ENCODE measurements at regions not wholly inside any gene's neighbourhood (a gene's known extent, or its start where the extent isn't known, plus 50 kb on each side); places are given as distances from the start of the nearest gene placed in this dataset.

GRCh38 chr15:25967116-25967515, 104.0 kb upstream of the ATP10A start:
- H3K9me3 Mint-ChIP-seq = no peaks in the 10 kb centered on the region
- ATAC-seq (no peak), DNase-seq (ENCODE audit: low spot score in 2 of 2) (no peak)
- no peak overlapping the region for H3K27ac Mint-ChIP-seq
- H3K36me3 Mint-ChIP-seq = no peaks in the 10 kb centered on the region

- no peak for DNase-seq (ENCODE audit: low spot score in 2 of 2)
- Mint-ChIP-seq H3K9me3 (no peaks in the 10 kb centered on the region), H3K27ac (no peak overlapping the region), H3K36me3 (no peaks in the 10 kb centered on the region)
- ATAC-seq = no peak
Measured at GRCh38 chr15:25965326-25965725, 102.2 kb upstream of the ATP10A start.

- no peaks in the 10 kb centered on the region for H3K9me3 Mint-ChIP-seq
- ATAC-seq (no peak), DNase-seq (ENCODE audit: low spot score in 2 of 2) (no peak)
- H3K36me3 Mint-ChIP-seq = no peaks in the 10 kb centered on the region
- H3K27ac Mint-ChIP-seq = no peak overlapping the region
Measured at GRCh38 chr15:25960273-25960672, 97.1 kb upstream of the ATP10A start.

GRCh38 chr15:25959100-25959499, 96.0 kb upstream of the ATP10A start:
- no peaks in the 10 kb centered on the region for H3K36me3 Mint-ChIP-seq
- DNase-seq (ENCODE audit: low spot score in 2 of 2) (no peak), ATAC-seq (no peak)
- no peak overlapping the region for H3K27ac Mint-ChIP-seq
- H3K9me3 Mint-ChIP-seq = no peaks in the 10 kb centered on the region

- H3K36me3 Mint-ChIP-seq = peaks cover 5% of the 10 kb centered on the region in 2 donors
- no peak for ATAC-seq
- peaks cover 8 to 9% of the 10 kb centered on the region in 2 donors for H3K9me3 Mint-ChIP-seq
- no peak for DNase-seq (ENCODE audit: low spot score in 2 of 2)
- no peak overlapping the region for H3K27ac Mint-ChIP-seq
Measured at GRCh38 chr15:25955628-25956027, 92.5 kb upstream of the ATP10A start.

- Mint-ChIP-seq H3K27ac (no peak overlapping the region), H3K9me3 (peaks cover 8 to 9% of the 10 kb centered on the region in 2 donors), H3K36me3 (peaks cover 5% of the 10 kb centered on the region in 2 donors)
- no peak for ATAC-seq
- DNase-seq (ENCODE audit: low spot score in 2 of 2) = no peak
Measured at GRCh38 chr15:25954398-25954797, 91.3 kb upstream of the ATP10A start.

GRCh38 chr15:25950014-25950413, 86.9 kb upstream of the ATP10A start:
- DNase-seq (ENCODE audit: low spot score in 2 of 2) (no peak), ATAC-seq (no peak)
- H3K36me3 Mint-ChIP-seq = peaks cover 5% of the 10 kb centered on the region in 2 donors
- H3K9me3 Mint-ChIP-seq = peaks cover 8 to 9% of the 10 kb centered on the region in 2 donors
- no peak overlapping the region for H3K27ac Mint-ChIP-seq

GRCh38 chr15:25947323-25948314, 84.5 kb upstream of the ATP10A start:
- no peaks in the 10 kb centered on the region for H3K9me3 Mint-ChIP-seq
- H3K27ac Mint-ChIP-seq = no peak overlapping the region
- H3K36me3 Mint-ChIP-seq = no peaks in the 10 kb centered on the region
- ATAC-seq (no peak), DNase-seq (ENCODE audit: low spot score in 2 of 2) (no peak)

GRCh38 chr15:25946241-25946805, 83.2 kb upstream of the ATP10A start:
- H3K36me3 Mint-ChIP-seq = no peaks in the 10 kb centered on the region
- H3K27ac Mint-ChIP-seq = no peak overlapping the region
- DNase-seq (ENCODE audit: low spot score in 2 of 2) (no peak), ATAC-seq (no peak)
- no peaks in the 10 kb centered on the region for H3K9me3 Mint-ChIP-seq

GRCh38 chr15:25944386-25944785, 81.3 kb upstream of the ATP10A start:
- DNase-seq (ENCODE audit: low spot score in 2 of 2) (no peak), ATAC-seq (no peak)
- Mint-ChIP-seq H3K36me3 (no peaks in the 10 kb centered on the region), H3K9me3 (no peaks in the 10 kb centered on the region), H3K27ac (no peak overlapping the region)

- no peak overlapping the region for H3K27ac Mint-ChIP-seq
- no peak for ATAC-seq
- H3K9me3 Mint-ChIP-seq = no peaks in the 10 kb centered on the region
- DNase-seq (ENCODE audit: low spot score in 2 of 2) = no peak
- H3K36me3 Mint-ChIP-seq = no peaks in the 10 kb centered on the region
Measured at GRCh38 chr15:25943831-25944230, 80.7 kb upstream of the ATP10A start.

GRCh38 chr15:25939122-25939521, 76.0 kb upstream of the ATP10A start:
- H3K36me3 Mint-ChIP-seq = no peaks in the 10 kb centered on the region
- H3K9me3 Mint-ChIP-seq = no peaks in the 10 kb centered on the region
- no peak for ATAC-seq

GRCh38 chr15:25937796-25938195, 74.7 kb upstream of the ATP10A start:
- no peak for ATAC-seq
- no peak overlapping the region for H3K27ac Mint-ChIP-seq
- H3K36me3 Mint-ChIP-seq = no peaks in the 10 kb centered on the region
- DNase-seq (ENCODE audit: low spot score in 2 of 2) = no peak
- no peaks in the 10 kb centered on the region for H3K9me3 Mint-ChIP-seq

More at GRCh38 chr15:25939122-25939521, 76.0 kb upstream of the ATP10A start:
- no peak for DNase-seq (ENCODE audit: low spot score in 2 of 2)
- H3K27ac Mint-ChIP-seq = no peak overlapping the region

GRCh38 chr15:25936004-25936403, 72.9 kb upstream of the ATP10A start:
- H3K36me3 Mint-ChIP-seq = no peaks in the 10 kb centered on the region
- no peaks in the 10 kb centered on the region for H3K9me3 Mint-ChIP-seq
- ATAC-seq (no peak), DNase-seq (ENCODE audit: low spot score in 2 of 2) (no peak)
- H3K27ac Mint-ChIP-seq = no peak overlapping the region

- Mint-ChIP-seq H3K36me3 (peaks cover 10 to 18% of the 10 kb centered on the region in 2 donors), H3K27ac (peak overlapping the region; percentile 69 to 90), H3K9me3 (peaks cover 13 to 14% of the 10 kb centered on the region in 2 donors)
- ATAC-seq (peak; percentile 98 to 99), DNase-seq (ENCODE audit: low spot score in 2 of 2) (peak; percentile 53 to 71)
Measured at GRCh38 chr15:25933456-25934158, 70.5 kb upstream of the ATP10A start.

GRCh38 chr15:25932696-25933095, 69.6 kb upstream of the ATP10A start:
- Mint-ChIP-seq H3K27ac (no peak overlapping the region), H3K36me3 (peaks cover 10 to 18% of the 10 kb centered on the region in 2 donors), H3K9me3 (peaks cover 13 to 14% of the 10 kb centered on the region in 2 donors)
- no peak for ATAC-seq
- no peak for DNase-seq (ENCODE audit: low spot score in 2 of 2)

GRCh38 chr15:25931851-25932250, 68.7 kb upstream of the ATP10A start:
- Mint-ChIP-seq H3K36me3 (peaks cover 10 to 18% of the 10 kb centered on the region in 2 donors), H3K9me3 (peaks cover 13 to 14% of the 10 kb centered on the region in 2 donors), H3K27ac (no peak overlapping the region)
- DNase-seq (ENCODE audit: low spot score in 2 of 2) (no peak), ATAC-seq (no peak)

Measured in activated naive CD4-positive, alpha-beta T cell treated with anti-CD3 and anti-CD28 coated beads, Interleukin-2, amount 50 U/mL, for 72 hours (primary cell).